HepG2 (cell line): ENCODE measurements at regions not wholly inside any gene's neighbourhood (a gene's known extent, or its start where the extent isn't known, plus 50 kb on each side); places are given as distances from the start of the nearest gene placed in this dataset.

ENCODE experiments used
- HDAC2 ChIP-seq: sonication (generic); formaldehyde crosslinking; IDR thresholded peaks from 2 replicates; pipeline ENCODE4 v1.4.0; 2020; ENCODE audit warnings: missing genetic modification reagents
- HNRNPH1 ChIP-seq: fragments of 200-400 bp; formaldehyde crosslinking; optimal IDR thresholded peaks from 2 replicates; pipeline ENCODE3; 2017; ENCODE audit warnings: mild to moderate bottlenecking, low read depth, low read length
- MED1 ChIP-seq: sonication (generic); formaldehyde crosslinking; IDR thresholded peaks from 2 replicates; pipeline ENCODE4 v1.4.0; 2020; ENCODE audit warnings: missing genetic modification reagents
- RARA ChIP-seq: IDR thresholded peaks from 2 replicates; pipeline ENCODE4 v1.6.1; 2016; ENCODE audit warnings: missing genetic modification reagents, missing compliant biosample characterization
- RFX1 ChIP-seq: fragments of 450-650 bp; IDR thresholded peaks from 2 replicates; pipeline ENCODE4 v1.6.1; 2017
- SP4 ChIP-seq: sonication (generic); formaldehyde crosslinking; IDR thresholded peaks from 2 replicates; pipeline ENCODE4 v1.8.1; 2023; ENCODE audit warnings: mild to moderate bottlenecking, missing genetic modification reagents
- YEATS4 ChIP-seq: sonication (generic); formaldehyde crosslinking; IDR thresholded peaks from 2 replicates; pipeline ENCODE4 v1.4.0; 2020; ENCODE audit warnings: missing genetic modification reagents, borderline replicate concordance
- ZNF382 ChIP-seq: sonication (generic); formaldehyde crosslinking; IDR thresholded peaks from 2 replicates; pipeline ENCODE4 v1.5.0; 2020; ENCODE audit warnings: missing genetic modification reagents, mild to moderate bottlenecking, borderline replicate concordance
- ZNF737 ChIP-seq: sonication (generic); formaldehyde crosslinking; IDR thresholded peaks from 2 replicates; pipeline ENCODE4 v1.5.0; 2020; ENCODE audit warnings: missing genetic modification reagents, mild to moderate bottlenecking, borderline replicate concordance
- ZNF747 ChIP-seq: sonication (generic); formaldehyde crosslinking; IDR thresholded peaks from 2 replicates; pipeline ENCODE4 v1.8.1; 2023; ENCODE audit warnings: missing genetic modification reagents, mild to moderate bottlenecking, borderline replicate concordance
- ZNF773 ChIP-seq: sonication (generic); formaldehyde crosslinking; IDR thresholded peaks from 2 replicates; pipeline ENCODE4 v1.4.0; 2020; ENCODE audit warnings: missing genetic modification reagents, borderline replicate concordance
- ZSCAN31 ChIP-seq: sonication (generic); formaldehyde crosslinking; IDR thresholded peaks from 2 replicates; pipeline ENCODE4 v1.5.0; 2020; ENCODE audit warnings: low read depth, mild to moderate bottlenecking, missing genetic modification reagents
- TF ChIP-seq, protein P1 (sequence below): sonication (generic); formaldehyde crosslinking; IDR thresholded peaks from 2 replicates; pipeline ENCODE4 v1.5.1; 2020; ENCODE audit warnings: mild to moderate bottlenecking, moderate library complexity, missing genetic modification reagents
- TF ChIP-seq, protein P2 (sequence below): sonication (generic); formaldehyde crosslinking; IDR thresholded peaks from 2 replicates; pipeline ENCODE4 v1.5.0; 2020; ENCODE audit warnings: missing genetic modification reagents
- TF ChIP-seq, protein P3 (sequence below): sonication (generic); formaldehyde crosslinking; IDR thresholded peaks from 2 replicates; pipeline ENCODE4 v1.4.0; 2020; ENCODE audit warnings: missing genetic modification reagents, borderline replicate concordance
- TF ChIP-seq, protein P4 (sequence below): sonication (generic); formaldehyde crosslinking; IDR thresholded peaks from 2 replicates; pipeline ENCODE4 v1.8.1; 2023; ENCODE audit warnings: mild to moderate bottlenecking, inconsistent platforms, moderate library complexity, missing genetic modification reagents, borderline replicate concordance
- TF ChIP-seq, protein P5 (sequence below): sonication (generic); formaldehyde crosslinking; IDR thresholded peaks from 2 replicates; pipeline ENCODE4 v1.4.0; 2020; ENCODE audit warnings: missing genetic modification reagents, borderline replicate concordance

DNA sequence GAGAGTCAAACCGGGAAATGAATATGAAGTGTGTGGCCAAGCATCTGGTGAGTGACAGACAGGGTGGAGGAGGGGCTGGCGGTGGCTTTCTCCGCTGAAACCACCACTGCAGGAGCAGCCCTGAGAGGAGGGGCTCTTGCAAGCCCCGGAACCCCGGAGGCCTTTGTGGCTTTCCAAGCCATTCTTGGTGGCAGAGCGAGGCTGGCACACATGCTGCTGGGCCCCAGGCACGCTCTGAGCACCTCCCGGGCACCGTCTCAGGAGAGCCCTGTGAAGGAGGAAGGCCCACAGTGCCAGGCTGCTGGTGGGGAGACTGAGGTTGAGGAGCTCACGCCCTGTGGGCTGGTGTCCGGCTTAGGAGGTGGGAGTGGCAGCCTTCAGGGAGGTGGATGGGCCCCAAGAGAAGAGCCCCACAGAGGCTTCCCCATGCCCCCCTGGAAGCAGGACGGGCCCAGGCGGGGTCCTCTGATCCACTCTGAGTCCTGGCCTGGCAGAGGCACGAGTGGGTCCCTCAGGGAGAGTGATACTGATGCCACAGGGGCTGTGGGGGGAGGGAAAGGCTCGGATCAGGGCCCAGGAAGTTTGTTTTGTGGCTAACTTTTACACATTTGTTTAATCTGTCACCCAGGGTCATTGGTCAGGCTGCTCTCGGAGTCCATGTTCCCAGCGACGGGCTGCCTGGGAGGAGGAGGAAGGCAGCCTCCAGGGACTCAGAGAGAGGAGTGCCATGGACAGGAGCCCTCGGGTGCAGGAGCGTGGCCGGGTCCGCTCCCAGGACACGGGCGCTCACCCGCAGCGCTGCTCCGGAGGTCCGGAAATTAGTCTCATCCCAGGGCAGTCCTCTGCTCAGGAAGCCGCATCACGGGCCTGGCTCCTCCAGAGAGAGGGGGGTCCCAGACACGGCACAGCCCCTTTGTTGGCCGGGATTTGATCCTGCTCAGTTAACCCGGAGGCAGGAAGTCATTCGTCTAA is 170.7 kb downstream of the ERMARD start (continued):
- peak; percentile 29; the same call in 1 of the 2 replicates for TF ChIP-seq SP4 (CRISPR knock-in tag)
- TF ChIP-seq, protein P1, sequence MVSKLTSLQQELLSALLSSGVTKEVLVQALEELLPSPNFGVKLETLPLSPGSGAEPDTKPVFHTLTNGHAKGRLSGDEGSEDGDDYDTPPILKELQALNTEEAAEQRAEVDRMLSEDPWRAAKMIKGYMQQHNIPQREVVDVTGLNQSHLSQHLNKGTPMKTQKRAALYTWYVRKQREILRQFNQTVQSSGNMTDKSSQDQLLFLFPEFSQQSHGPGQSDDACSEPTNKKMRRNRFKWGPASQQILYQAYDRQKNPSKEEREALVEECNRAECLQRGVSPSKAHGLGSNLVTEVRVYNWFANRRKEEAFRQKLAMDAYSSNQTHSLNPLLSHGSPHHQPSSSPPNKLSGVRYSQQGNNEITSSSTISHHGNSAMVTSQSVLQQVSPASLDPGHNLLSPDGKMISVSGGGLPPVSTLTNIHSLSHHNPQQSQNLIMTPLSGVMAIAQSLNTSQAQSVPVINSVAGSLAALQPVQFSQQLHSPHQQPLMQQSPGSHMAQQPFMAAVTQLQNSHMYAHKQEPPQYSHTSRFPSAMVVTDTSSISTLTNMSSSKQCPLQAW (CRISPR knock-in tag): peak; percentile 85
- TF ChIP-seq MED1 (CRISPR knock-in tag): peak; percentile 48; the same call in 1 of the 2 replicates
- TF ChIP-seq, protein P2, sequence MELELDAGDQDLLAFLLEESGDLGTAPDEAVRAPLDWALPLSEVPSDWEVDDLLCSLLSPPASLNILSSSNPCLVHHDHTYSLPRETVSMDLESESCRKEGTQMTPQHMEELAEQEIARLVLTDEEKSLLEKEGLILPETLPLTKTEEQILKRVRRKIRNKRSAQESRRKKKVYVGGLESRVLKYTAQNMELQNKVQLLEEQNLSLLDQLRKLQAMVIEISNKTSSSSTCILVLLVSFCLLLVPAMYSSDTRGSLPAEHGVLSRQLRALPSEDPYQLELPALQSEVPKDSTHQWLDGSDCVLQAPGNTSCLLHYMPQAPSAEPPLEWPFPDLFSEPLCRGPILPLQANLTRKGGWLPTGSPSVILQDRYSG (CRISPR knock-in tag): no peak
- TF ChIP-seq, protein P3, sequence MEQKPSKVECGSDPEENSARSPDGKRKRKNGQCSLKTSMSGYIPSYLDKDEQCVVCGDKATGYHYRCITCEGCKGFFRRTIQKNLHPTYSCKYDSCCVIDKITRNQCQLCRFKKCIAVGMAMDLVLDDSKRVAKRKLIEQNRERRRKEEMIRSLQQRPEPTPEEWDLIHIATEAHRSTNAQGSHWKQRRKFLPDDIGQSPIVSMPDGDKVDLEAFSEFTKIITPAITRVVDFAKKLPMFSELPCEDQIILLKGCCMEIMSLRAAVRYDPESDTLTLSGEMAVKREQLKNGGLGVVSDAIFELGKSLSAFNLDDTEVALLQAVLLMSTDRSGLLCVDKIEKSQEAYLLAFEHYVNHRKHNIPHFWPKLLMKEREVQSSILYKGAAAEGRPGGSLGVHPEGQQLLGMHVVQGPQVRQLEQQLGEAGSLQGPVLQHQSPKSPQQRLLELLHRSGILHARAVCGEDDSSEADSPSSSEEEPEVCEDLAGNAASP (CRISPR knock-in tag): no peak
- TF ChIP-seq ZNF737 (CRISPR knock-in tag): no peak
- TF ChIP-seq RFX1: no peak
- TF ChIP-seq ZNF747 (CRISPR knock-in tag): no peak
- peak; percentile 54 for TF ChIP-seq HDAC2 (CRISPR knock-in tag)
- TF ChIP-seq, protein P4, sequence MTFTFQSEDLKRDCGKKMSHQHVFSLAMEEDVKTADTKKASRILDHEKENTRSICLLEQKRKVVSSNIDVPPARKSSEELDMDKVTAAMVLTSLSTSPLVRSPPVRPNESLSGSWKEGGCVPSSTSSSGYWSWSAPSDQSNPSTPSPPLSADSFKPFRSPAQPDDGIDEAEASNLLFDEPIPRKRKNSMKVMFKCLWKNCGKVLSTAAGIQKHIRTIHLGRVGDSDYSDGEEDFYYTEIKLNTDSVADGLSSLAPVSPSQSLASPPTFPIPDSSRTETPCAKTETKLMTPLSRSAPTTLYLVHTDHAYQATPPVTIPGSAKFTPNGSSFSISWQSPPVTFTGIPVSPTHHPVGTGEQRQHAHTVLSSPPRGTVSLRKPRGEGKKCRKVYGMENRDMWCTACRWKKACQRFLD: no peak
- TF ChIP-seq HNRNPH1: no peak
- no peak for TF ChIP-seq ZSCAN31 (CRISPR knock-in tag)
- TF ChIP-seq, protein P5, sequence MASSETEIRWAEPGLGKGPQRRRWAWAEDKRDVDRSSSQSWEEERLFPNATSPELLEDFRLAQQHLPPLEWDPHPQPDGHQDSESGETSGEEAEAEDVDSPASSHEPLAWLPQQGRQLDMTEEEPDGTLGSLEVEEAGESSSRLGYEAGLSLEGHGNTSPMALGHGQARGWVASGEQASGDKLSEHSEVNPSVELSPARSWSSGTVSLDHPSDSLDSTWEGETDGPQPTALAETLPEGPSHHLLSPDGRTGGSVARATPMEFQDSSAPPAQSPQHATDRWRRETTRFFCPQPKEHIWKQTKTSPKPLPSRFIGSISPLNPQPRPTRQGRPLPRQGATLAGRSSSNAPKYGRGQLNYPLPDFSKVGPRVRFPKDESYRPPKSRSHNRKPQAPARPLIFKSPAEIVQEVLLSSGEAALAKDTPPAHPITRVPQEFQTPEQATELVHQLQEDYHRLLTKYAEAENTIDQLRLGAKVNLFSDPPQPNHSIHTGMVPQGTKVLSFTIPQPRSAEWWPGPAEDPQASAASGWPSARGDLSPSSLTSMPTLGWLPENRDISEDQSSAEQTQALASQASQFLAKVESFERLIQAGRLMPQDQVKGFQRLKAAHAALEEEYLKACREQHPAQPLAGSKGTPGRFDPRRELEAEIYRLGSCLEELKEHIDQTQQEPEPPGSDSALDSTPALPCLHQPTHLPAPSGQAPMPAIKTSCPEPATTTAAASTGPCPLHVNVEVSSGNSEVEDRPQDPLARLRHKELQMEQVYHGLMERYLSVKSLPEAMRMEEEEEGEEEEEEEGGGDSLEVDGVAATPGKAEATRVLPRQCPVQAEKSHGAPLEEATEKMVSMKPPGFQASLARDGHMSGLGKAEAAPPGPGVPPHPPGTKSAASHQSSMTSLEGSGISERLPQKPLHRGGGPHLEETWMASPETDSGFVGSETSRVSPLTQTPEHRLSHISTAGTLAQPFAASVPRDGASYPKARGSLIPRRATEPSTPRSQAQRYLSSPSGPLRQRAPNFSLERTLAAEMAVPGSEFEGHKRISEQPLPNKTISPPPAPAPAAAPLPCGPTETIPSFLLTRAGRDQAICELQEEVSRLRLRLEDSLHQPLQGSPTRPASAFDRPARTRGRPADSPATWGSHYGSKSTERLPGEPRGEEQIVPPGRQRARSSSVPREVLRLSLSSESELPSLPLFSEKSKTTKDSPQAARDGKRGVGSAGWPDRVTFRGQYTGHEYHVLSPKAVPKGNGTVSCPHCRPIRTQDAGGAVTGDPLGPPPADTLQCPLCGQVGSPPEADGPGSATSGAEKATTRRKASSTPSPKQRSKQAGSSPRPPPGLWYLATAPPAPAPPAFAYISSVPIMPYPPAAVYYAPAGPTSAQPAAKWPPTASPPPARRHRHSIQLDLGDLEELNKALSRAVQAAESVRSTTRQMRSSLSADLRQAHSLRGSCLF (CRISPR knock-in tag): no peak
- no peak; the same call in 1 of the 2 replicates for TF ChIP-seq YEATS4 (CRISPR knock-in tag)
- TF ChIP-seq ZNF773 (CRISPR knock-in tag): no peak
- no peak for TF ChIP-seq ZNF382 (CRISPR knock-in tag)
- no peak; the same call in 1 of the 2 replicates for TF ChIP-seq RARA
